ENCODE measurements at regions not wholly inside any gene's neighbourhood (a gene's known extent, or its start where the extent isn't known, plus 50 kb on each side); places are given as distances from the start of the nearest gene placed in this dataset.
A peak's percentile ranks its signal among the peaks of the same experiment; 100 is the strongest.

- no peaks in the 10 kb centered on the region for H3K36me3 ChIP-seq (ENCODE audit: control insufficient read depth in 2 of 3, insufficient read depth in 3 of 3, low read length in 3 of 3)
- TF ChIP-seq, protein P1, sequence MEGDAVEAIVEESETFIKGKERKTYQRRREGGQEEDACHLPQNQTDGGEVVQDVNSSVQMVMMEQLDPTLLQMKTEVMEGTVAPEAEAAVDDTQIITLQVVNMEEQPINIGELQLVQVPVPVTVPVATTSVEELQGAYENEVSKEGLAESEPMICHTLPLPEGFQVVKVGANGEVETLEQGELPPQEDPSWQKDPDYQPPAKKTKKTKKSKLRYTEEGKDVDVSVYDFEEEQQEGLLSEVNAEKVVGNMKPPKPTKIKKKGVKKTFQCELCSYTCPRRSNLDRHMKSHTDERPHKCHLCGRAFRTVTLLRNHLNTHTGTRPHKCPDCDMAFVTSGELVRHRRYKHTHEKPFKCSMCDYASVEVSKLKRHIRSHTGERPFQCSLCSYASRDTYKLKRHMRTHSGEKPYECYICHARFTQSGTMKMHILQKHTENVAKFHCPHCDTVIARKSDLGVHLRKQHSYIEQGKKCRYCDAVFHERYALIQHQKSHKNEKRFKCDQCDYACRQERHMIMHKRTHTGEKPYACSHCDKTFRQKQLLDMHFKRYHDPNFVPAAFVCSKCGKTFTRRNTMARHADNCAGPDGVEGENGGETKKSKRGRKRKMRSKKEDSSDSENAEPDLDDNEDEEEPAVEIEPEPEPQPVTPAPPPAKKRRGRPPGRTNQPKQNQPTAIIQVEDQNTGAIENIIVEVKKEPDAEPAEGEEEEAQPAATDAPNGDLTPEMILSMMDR (IDR thresholded peaks at IDR 0.05; ENCODE audit: borderline replicate concordance, extremely low read depth, insufficient read depth) = no peak
- H3K4me1 ChIP-seq (ENCODE audit: control insufficient read depth in 2 of 3, insufficient read depth in 2 of 3, low read depth in 1 of 3, low read length in 3 of 3) = no peaks in the 10 kb centered on the region
- no peak for FAIRE-seq
- intact Hi-C loops (cut with DNase I) = no loop called here
- H3K27ac ChIP-seq (ENCODE audit: low read depth in 2 of 2, low read length in 2 of 2) = no peak overlapping the region
- no peaks in the 10 kb centered on the region for H3K27me3 ChIP-seq (ENCODE audit: control insufficient read depth, insufficient read depth, low read length)
- peak in 2 of 5 donors; percentile 30 to 47 for DNase-seq
- H3K9me3 ChIP-seq (ENCODE audit: control insufficient read depth in 2 of 3, insufficient read depth in 1 of 3, low read length in 3 of 3) = no peaks in the 10 kb centered on the region
- H3K9ac ChIP-seq (ENCODE audit: low read length in 3 of 3) = no peak overlapping the region
- H3K4me3 ChIP-seq (ENCODE audit: low read length in 3 of 3) = no peak overlapping the region
Observed at GRCh38 chr7:108973075-108973474, 403.4 kb downstream of the DNAJB9 start.

- FAIRE-seq (no peak), DNase-seq (no peak)
- TF ChIP-seq, protein P1 (IDR thresholded peaks at IDR 0.05; ENCODE audit: borderline replicate concordance, extremely low read depth, insufficient read depth) = no peak
- Histone ChIP-seq H3K9me3 (ENCODE audit: control insufficient read depth in 2 of 3, insufficient read depth in 1 of 3, low read length in 3 of 3) (no peaks in the 10 kb centered on the region), H3K36me3 (ENCODE audit: control insufficient read depth in 2 of 3, insufficient read depth in 3 of 3, low read length in 3 of 3) (no peaks in the 10 kb centered on the region), H3K4me3 (ENCODE audit: low read length in 3 of 3) (no peak overlapping the region), H3K4me1 (ENCODE audit: control insufficient read depth in 2 of 3, insufficient read depth in 2 of 3, low read depth in 1 of 3, low read length in 3 of 3) (no peaks in the 10 kb centered on the region), H3K27ac (ENCODE audit: low read depth in 2 of 2, low read length in 2 of 2) (no peak overlapping the region), H3K9ac (ENCODE audit: low read length in 3 of 3) (no peak overlapping the region), H3K27me3 (ENCODE audit: control insufficient read depth, insufficient read depth, low read length) (no peaks in the 10 kb centered on the region)
- intact Hi-C loops (cut with DNase I) = no loop called here
Observed at GRCh38 chr7:108974641-108975040, 405.0 kb downstream of the DNAJB9 start.

- TF ChIP-seq, protein P1 (IDR thresholded peaks at IDR 0.05; ENCODE audit: borderline replicate concordance, extremely low read depth, insufficient read depth) = no peak
- FAIRE-seq = no peak
- Histone ChIP-seq H3K9ac (ENCODE audit: low read length in 3 of 3) (no peak overlapping the region), H3K4me3 (ENCODE audit: low read length in 3 of 3) (no peak overlapping the region), H3K27ac (ENCODE audit: low read depth in 2 of 2, low read length in 2 of 2) (no peak overlapping the region), H3K27me3 (ENCODE audit: control insufficient read depth, insufficient read depth, low read length) (no peaks in the 10 kb centered on the region), H3K4me1 (ENCODE audit: control insufficient read depth in 2 of 3, insufficient read depth in 2 of 3, low read depth in 1 of 3, low read length in 3 of 3) (no peaks in the 10 kb centered on the region), H3K36me3 (ENCODE audit: control insufficient read depth in 2 of 3, insufficient read depth in 3 of 3, low read length in 3 of 3) (no peaks in the 10 kb centered on the region), H3K9me3 (ENCODE audit: control insufficient read depth in 2 of 3, insufficient read depth in 1 of 3, low read length in 3 of 3) (no peaks in the 10 kb centered on the region)
- DNase-seq = no peak
- intact Hi-C loops (cut with DNase I) = no loop called here
Observed at GRCh38 chr7:108985037-108985436, 415.4 kb downstream of the DNAJB9 start.

DNA sequence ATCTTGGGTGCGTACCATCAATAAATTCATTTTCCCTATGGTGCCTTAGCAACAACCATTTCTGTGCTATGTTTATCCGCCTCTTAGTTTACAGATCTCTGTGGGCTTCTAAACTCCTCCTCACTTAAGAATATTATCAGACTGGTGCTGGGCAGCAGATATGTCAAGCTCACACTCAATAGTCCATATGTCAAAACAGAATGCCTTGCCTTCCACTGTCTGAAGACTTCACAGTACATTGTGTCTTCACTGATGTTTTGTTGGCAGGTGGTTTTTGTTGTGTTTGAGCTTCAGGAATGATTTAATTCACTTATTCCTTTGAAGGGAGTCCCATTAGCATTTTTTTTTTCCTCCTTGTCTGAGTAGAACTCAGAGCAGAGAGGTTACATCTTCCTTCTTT, 419.6 kb downstream of the DNAJB9 start:
- no peak overlapping the region for H3K4me3 ChIP-seq (ENCODE audit: low read length in 3 of 3)
- TF ChIP-seq, protein P1 (IDR thresholded peaks at IDR 0.05; ENCODE audit: borderline replicate concordance, extremely low read depth, insufficient read depth) = no peak
- no peak overlapping the region for H3K27ac ChIP-seq (ENCODE audit: low read depth in 2 of 2, low read length in 2 of 2)
- H3K36me3 ChIP-seq (ENCODE audit: control insufficient read depth in 2 of 3, insufficient read depth in 3 of 3, low read length in 3 of 3) = no peaks in the 10 kb centered on the region
- FAIRE-seq = no peak
- no peak overlapping the region for H3K9ac ChIP-seq (ENCODE audit: low read length in 3 of 3)
- DNase-seq = no peak
- no peaks in the 10 kb centered on the region for H3K27me3 ChIP-seq (ENCODE audit: control insufficient read depth, insufficient read depth, low read length)
- intact Hi-C loops (cut with DNase I) = no loop called here
- no peaks in the 10 kb centered on the region for H3K9me3 ChIP-seq (ENCODE audit: control insufficient read depth in 2 of 3, insufficient read depth in 1 of 3, low read length in 3 of 3)
- no peaks in the 10 kb centered on the region for H3K4me1 ChIP-seq (ENCODE audit: control insufficient read depth in 2 of 3, insufficient read depth in 2 of 3, low read depth in 1 of 3, low read length in 3 of 3)
